ENCODE measurements at regions not wholly inside any gene's neighbourhood (a gene's known extent, or its start where the extent isn't known, plus 50 kb on each side); places are given as distances from the start of the nearest gene placed in this dataset.

DNA sequence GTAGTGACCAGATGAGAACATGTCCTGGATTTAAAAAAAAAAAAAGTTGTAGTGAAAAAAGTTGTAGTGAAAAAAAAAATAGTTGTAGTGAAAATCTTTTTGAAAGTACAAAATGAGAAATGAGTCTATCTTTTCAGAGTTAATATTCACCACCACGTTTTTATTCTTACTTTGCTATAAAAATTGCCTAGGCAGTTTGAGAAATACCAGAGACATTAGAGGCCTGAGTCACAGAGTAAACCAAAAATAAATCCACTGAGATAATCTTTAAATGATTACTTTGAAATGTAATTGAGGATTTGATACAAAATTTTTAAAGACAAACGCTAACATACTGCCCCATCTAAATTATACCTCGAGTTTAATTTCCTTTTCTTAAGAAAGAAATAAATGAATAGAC lies 101.2 kb upstream of the TIAM2 start:
- no peak overlapping the region for H3K4me3 ChIP-seq (ENCODE audit: low read depth, low read length)
- DNase-seq (ENCODE audit: low read depth), result no peak
- no peak for TF ChIP-seq CTCF (conservative IDR thresholded peaks at IDR 0.05; ENCODE audit: low read depth, low read length)

DNA sequence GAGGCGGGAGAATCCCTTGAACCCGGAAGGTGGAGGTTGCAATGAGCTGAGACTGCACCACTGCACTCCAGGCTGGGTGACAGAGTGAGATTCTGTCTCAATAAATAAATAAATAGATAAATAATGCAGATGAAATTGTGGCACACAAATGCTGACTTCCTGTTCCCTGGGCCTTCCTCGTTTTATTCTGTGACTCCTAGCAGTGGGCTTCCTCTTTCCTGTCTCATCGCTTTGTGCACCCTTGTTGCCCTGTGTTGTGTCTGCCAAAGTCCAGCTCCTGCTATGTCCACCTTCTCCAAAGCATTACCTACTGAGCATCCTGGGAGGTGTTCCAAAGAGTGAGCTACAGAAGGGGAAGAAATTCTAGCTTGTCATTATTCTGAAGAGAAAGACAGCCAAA lies 100.2 kb upstream of the TIAM2 start:
- TF ChIP-seq CTCF (conservative IDR thresholded peaks at IDR 0.05; ENCODE audit: low read depth, low read length), result no peak
- no peak overlapping the region for H3K4me3 ChIP-seq (ENCODE audit: low read depth, low read length)
- no peak for DNase-seq (ENCODE audit: low read depth)

- no peak for DNase-seq (ENCODE audit: low read depth)
- H3K4me3 ChIP-seq (ENCODE audit: low read depth, low read length), result no peak overlapping the region
- no peak for TF ChIP-seq CTCF (conservative IDR thresholded peaks at IDR 0.05; ENCODE audit: low read depth, low read length)
Observed at GRCh38 chr6:154895841-154896240, 99.3 kb upstream of the TIAM2 start.

- TF ChIP-seq CTCF (conservative IDR thresholded peaks at IDR 0.05; ENCODE audit: low read depth, low read length), result no peak
Observed at GRCh38 chr6:154898821-154899220, 96.3 kb upstream of the TIAM2 start.

DNA sequence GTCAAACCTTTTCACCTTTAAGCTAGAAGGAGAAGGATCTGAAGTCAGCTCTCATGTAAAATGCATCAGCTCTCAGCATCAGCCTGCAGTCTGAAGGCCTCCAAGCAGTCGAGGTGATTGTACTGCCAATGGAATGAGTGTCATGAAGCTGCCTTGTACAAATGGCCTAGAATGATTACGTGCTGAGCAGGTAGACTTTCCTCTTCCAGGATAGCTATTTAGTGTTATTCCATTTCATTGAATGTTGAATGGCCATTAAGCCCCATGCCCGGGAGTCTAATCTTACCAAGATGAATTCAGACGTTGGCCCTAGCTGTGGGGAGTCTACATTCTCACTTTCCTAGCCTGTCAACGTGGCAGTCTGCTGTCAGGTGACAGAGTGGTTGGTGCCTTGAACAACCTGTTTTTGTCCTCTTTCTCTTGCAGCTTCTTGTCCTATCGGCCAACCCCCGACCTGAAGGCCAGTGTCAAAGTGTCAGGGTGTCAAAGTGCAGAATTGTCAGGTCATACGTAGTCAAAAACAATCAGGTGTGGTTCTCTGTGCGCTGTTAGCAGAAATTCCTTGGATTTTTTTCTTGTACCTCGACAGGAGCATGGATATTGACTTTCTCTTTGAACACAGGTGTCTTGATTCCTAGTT lies 95.2 kb upstream of the TIAM2 start:
- no peak overlapping the region for H3K4me3 ChIP-seq (ENCODE audit: low read depth, low read length)
- DNase-seq (ENCODE audit: low read depth), result no peak
- no peak for TF ChIP-seq CTCF (conservative IDR thresholded peaks at IDR 0.05; ENCODE audit: low read depth, low read length)

More at GRCh38 chr6:154898821-154899220, 96.3 kb upstream of the TIAM2 start:
- DNase-seq (ENCODE audit: low read depth), result no peak
- H3K4me3 ChIP-seq (ENCODE audit: low read depth, low read length), result no peak overlapping the region

DNA sequence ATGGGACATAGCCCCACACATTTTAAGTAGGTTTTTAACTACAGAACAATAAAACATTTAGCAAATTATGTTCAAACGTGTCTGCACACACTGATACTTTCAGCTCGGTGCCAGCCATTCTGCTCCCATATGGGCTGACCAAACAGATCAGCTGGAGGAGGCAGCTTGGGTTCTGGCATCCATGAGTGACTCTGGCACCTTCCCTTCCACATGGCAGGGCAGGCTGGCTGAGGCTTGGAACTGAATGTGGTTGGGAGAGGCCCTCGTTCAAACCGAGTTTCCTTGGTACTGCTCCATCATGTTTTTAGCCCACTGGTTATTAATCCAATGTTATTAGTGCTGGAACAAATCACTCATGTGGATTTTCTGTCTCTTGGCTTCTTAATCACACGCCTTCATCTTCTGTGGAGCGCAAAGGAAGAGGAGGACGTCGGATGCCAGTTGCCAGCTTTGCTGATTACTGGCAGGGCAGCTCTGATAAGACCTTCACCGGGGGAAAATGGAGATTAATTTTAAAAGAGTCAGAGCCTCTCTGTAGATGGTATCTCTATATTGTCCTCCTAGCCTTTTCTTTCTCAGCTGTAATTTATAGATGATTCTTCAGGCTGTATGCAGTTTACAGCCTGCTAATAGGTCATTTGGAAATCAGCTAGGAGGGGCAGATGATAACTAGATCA lies 93.1 kb upstream of the TIAM2 start:
- DNase-seq (ENCODE audit: low read depth), result no peak
- no peak overlapping the region for H3K4me3 ChIP-seq (ENCODE audit: low read depth, low read length)
- no peak for TF ChIP-seq CTCF (conservative IDR thresholded peaks at IDR 0.05; ENCODE audit: low read depth, low read length)

DNA sequence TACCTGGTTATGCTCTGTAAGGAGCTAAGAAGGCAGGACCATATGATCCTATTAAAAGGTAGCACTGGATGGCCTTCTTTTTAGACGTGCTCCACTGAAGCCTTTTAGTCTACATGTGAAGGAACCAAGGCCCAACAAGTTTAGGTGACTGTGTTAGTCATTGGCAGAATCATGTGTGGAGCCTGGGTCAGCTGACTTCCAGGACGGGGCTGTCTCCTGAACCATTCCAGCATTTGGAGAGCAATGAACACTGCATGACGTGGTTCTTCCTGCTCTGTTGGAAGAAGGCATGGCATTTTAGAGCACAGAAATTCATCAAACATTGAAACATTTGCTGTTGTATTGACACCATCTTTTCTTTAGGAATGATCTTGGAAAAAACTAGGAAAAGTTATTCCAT lies 87.8 kb upstream of the TIAM2 start:
- peak; percentile 17 for DNase-seq (ENCODE audit: low read depth)
- no peak overlapping the region for H3K4me3 ChIP-seq (ENCODE audit: low read depth, low read length)
- no peak for TF ChIP-seq CTCF (conservative IDR thresholded peaks at IDR 0.05; ENCODE audit: low read depth, low read length)
